ENCODE measurements at regions not wholly inside any gene's neighbourhood (a gene's known extent, or its start where the extent isn't known, plus 50 kb on each side); places are given as distances from the start of the nearest gene placed in this dataset.

- no peak for TF ChIP-seq EZH2phosphoT487 (IDR thresholded peaks at IDR 0.05; ENCODE audit: insufficient read depth, low read depth)
- TF ChIP-seq EZH2 (IDR thresholded peaks at IDR 0.05; ENCODE audit: insufficient read depth, poor library complexity, severe bottlenecking), result no peak
Observed at GRCh38 chr12:63304887-63305316, 153.9 kb upstream of the AVPR1A start.
